Fibroblast of pulmonary artery (primary cell): ENCODE measurements at regions not wholly inside any gene's neighbourhood (a gene's known extent, or its start where the extent isn't known, plus 50 kb on each side); places are given as distances from the start of the nearest gene placed in this dataset.

ENCODE experiments used
- DNase-seq: peaks from one replicate; pipeline ENCODE4 v3.0.0-alpha.2; 2010; ENCODE audit warnings: low read depth
- H3K4me3 ChIP-seq: replicated peaks from 2 replicates; pipeline ENCODE4 v1.5.1; 2011; ENCODE audit warnings: low read depth, mild to moderate bottlenecking, control low read depth, low read length, moderate library complexity
- CTCF ChIP-seq: IDR thresholded peaks from 2 replicates; pipeline ENCODE4 v1.5.1; 2011; ENCODE audit warnings: mild to moderate bottlenecking, control low read depth, low read length, inconsistent platforms; ENCODE audit errors: missing control alignments

GRCh38 chr6:84560436-84561390, 203.7 kb downstream of the TBX18 start:
- no peak for DNase-seq
- no peak overlapping the region for H3K4me3 ChIP-seq
- TF ChIP-seq CTCF, result no peak

- no peak for TF ChIP-seq CTCF
- no peak overlapping the region for H3K4me3 ChIP-seq
- peak; percentile 32 for DNase-seq
These were observed 207.7 kb downstream of the TBX18 start for GRCh38 chr6:84556541-84557335.

- no peak overlapping the region for H3K4me3 ChIP-seq
- no peak for TF ChIP-seq CTCF
- DNase-seq, result peak; percentile 10
These were observed 209.7 kb downstream of the TBX18 start for GRCh38 chr6:84554706-84555105.

- no peak for TF ChIP-seq CTCF
- H3K4me3 ChIP-seq, result no peak overlapping the region
- DNase-seq, result peak; percentile 86
These were observed 210.3 kb downstream of the TBX18 start for GRCh38 chr6:84554074-84554473.

GRCh38 chr6:84553527-84553926, 210.9 kb downstream of the TBX18 start:
- TF ChIP-seq CTCF, result no peak
- no peak overlapping the region for H3K4me3 ChIP-seq
- peak; percentile 44 for DNase-seq

GRCh38 chr6:84551797-84552196, 212.6 kb downstream of the TBX18 start:
- no peak for TF ChIP-seq CTCF
- no peak for DNase-seq

More at GRCh38 chr6:84551797-84552196, 212.6 kb downstream of the TBX18 start:
- no peak overlapping the region for H3K4me3 ChIP-seq
